WTC11 (cell line): ENCODE measurements at regions not wholly inside any gene's neighbourhood (a gene's known extent, or its start where the extent isn't known, plus 50 kb on each side); places are given as distances from the start of the nearest gene placed in this dataset.

ENCODE experiments used
- ATAC-seq: fragments of 200-7000 bp; cut with Tn5 transposase; 2 replicates; pipeline ENCODE4 v1.10.0; 2021; ENCODE audit warnings: mild to moderate bottlenecking, moderate library complexity
- CTCF ChIA-PET: fragments of 300-600 bp; sonication (Branson Sonifier 250); formaldehyde crosslinking; loops from one replicate; lab custom pipeline; 2021; ENCODE audit warnings: antibody characterized with exemption; lab: Charles Lee
- POLR2A ChIA-PET: fragments of 350-600 bp; sonication (Branson Sonifier 250); formaldehyde crosslinking; loops from one replicate; lab custom pipeline; 2021; ENCODE audit warnings: antibody characterized with exemption; lab: Charles Lee
- DNase-seq: peaks from one replicate; pipeline ENCODE4 v3.0.0; 2021; ENCODE audit warnings: low spot score
- H3K27ac Mint-ChIP-seq: 2 replicates; pipeline ENCODE4 v1.8.0; 2021; ENCODE audit warnings: mixed read lengths
- H3K27me3 Mint-ChIP-seq: 2 replicates; pipeline ENCODE4 v1.8.0; 2021; ENCODE audit warnings: low read depth, mild to moderate bottlenecking, moderate library complexity, mixed read lengths
- H3K36me3 Mint-ChIP-seq: 2 replicates; pipeline ENCODE4 v1.8.0; 2021; ENCODE audit warnings: mixed read lengths
- H3K4me1 Mint-ChIP-seq: 2 replicates; pipeline ENCODE4 v1.8.0; 2022; ENCODE audit warnings: mixed read lengths
- H3K4me3 Mint-ChIP-seq: 2 replicates; pipeline ENCODE4 v1.8.0; 2021; ENCODE audit warnings: mild to moderate bottlenecking, moderate library complexity, mixed read lengths
- H3K9me3 Mint-ChIP-seq: 2 replicates; pipeline ENCODE4 v1.8.0; 2021; ENCODE audit warnings: mixed read lengths
- CREM ChIP-seq: sonication (generic); formaldehyde crosslinking; IDR thresholded peaks from 2 replicates; pipeline ENCODE4 v1.8.1; 2022; ENCODE audit warnings: mild to moderate bottlenecking, missing genetic modification reagents, moderate library complexity
- JUN ChIP-seq: sonication (generic); formaldehyde crosslinking; IDR thresholded peaks from 2 replicates; pipeline ENCODE4 v1.8.0; 2023; ENCODE audit warnings: mild to moderate bottlenecking, missing genetic modification reagents
- MYBL2 ChIP-seq: sonication (generic); formaldehyde crosslinking; IDR thresholded peaks from 2 replicates; pipeline ENCODE4 v1.8.1; 2023; ENCODE audit warnings: mild to moderate bottlenecking, moderate library complexity, missing genetic modification reagents
- OVOL2 ChIP-seq: fragments of 250-450 bp; sonication (Bioruptor Pico); IDR thresholded peaks from 2 replicates; pipeline ENCODE4 v1.9.0; 2021; ENCODE audit warnings: mild to moderate bottlenecking, borderline replicate concordance
- PRRX2 ChIP-seq: fragments of 250-450 bp; sonication (Bioruptor Pico); IDR thresholded peaks from 2 replicates; pipeline ENCODE4 v1.8.0; 2021; ENCODE audit warnings: mild to moderate bottlenecking
- ZNF121 ChIP-seq: sonication (generic); formaldehyde crosslinking; IDR thresholded peaks from 2 replicates; pipeline ENCODE4 v1.8.0; 2023; ENCODE audit warnings: missing genetic modification reagents
- ZNF317 ChIP-seq: sonication (generic); formaldehyde crosslinking; IDR thresholded peaks from 2 replicates; pipeline ENCODE4 v1.8.1; 2023; ENCODE audit warnings: low read depth, mild to moderate bottlenecking, moderate library complexity, missing genetic modification reagents, borderline replicate concordance
- ZNF396 ChIP-seq: fragments of 250-450 bp; sonication (Bioruptor Pico); IDR thresholded peaks from 2 replicates; pipeline ENCODE4 v1.8.0; 2021; ENCODE audit warnings: mild to moderate bottlenecking, moderate library complexity, borderline replicate concordance
- ZNF423 ChIP-seq: fragments of 250-450 bp; sonication (Bioruptor Pico); IDR thresholded peaks from 2 replicates; pipeline ENCODE4 v2.1.2; 2022; ENCODE audit warnings: mild to moderate bottlenecking, moderate library complexity
- TF ChIP-seq, protein P1 (sequence below): sonication (generic); formaldehyde crosslinking; IDR thresholded peaks from 2 replicates; pipeline ENCODE4 v1.8.0; 2023; ENCODE audit warnings: missing genetic modification reagents, mild to moderate bottlenecking, borderline replicate concordance
- TF ChIP-seq, protein P2 (sequence below): sonication (generic); formaldehyde crosslinking; conservative IDR thresholded peaks from 2 replicates; pipeline ENCODE4 v1.8.1; 2022; ENCODE audit warnings: mild to moderate bottlenecking, missing genetic modification reagents
- TF ChIP-seq, protein P3 (sequence below): fragments of 250-450 bp; sonication (Bioruptor Pico); IDR thresholded peaks from 2 replicates; pipeline ENCODE4 v1.8.0; 2021; ENCODE audit warnings: mild to moderate bottlenecking
- TF ChIP-seq, protein P4 (sequence below): sonication (generic); formaldehyde crosslinking; conservative IDR thresholded peaks from 2 replicates; pipeline ENCODE4 v1.8.1; 2023; ENCODE audit warnings: mild to moderate bottlenecking, low read depth, missing genetic modification reagents, moderate library complexity
- TF ChIP-seq, protein P5 (sequence below): fragments of 250-450 bp; sonication (Bioruptor Pico); IDR thresholded peaks from 2 replicates; pipeline ENCODE4 v2.1.2; 2022; ENCODE audit warnings: mild to moderate bottlenecking, moderate library complexity
- TF ChIP-seq, protein P6 (sequence below): sonication (generic); formaldehyde crosslinking; IDR thresholded peaks from 2 replicates; pipeline ENCODE4 v1.8.1; 2023; ENCODE audit warnings: mild to moderate bottlenecking, missing genetic modification reagents, moderate library complexity
- TF ChIP-seq, protein P7 (sequence below): sonication (generic); formaldehyde crosslinking; IDR thresholded peaks from 2 replicates; pipeline ENCODE4 v1.8.1; 2023; ENCODE audit warnings: mild to moderate bottlenecking, missing genetic modification reagents

- Mint-ChIP-seq H3K27me3 (no peaks in the 10 kb centered on the region), H3K9me3 (peaks cover 32% of the 10 kb centered on the region), H3K4me3 (no peak overlapping the region), H3K36me3 (peaks cover 13% of the 10 kb centered on the region), H3K4me1 (peaks cover 26% of the 10 kb centered on the region), H3K27ac (no peak overlapping the region)
- no peak for ATAC-seq
- ChIA-PET POLR2A (no interaction called here), CTCF (no interaction called here)
- no peak for DNase-seq
- TF ChIP-seq, protein P1, sequence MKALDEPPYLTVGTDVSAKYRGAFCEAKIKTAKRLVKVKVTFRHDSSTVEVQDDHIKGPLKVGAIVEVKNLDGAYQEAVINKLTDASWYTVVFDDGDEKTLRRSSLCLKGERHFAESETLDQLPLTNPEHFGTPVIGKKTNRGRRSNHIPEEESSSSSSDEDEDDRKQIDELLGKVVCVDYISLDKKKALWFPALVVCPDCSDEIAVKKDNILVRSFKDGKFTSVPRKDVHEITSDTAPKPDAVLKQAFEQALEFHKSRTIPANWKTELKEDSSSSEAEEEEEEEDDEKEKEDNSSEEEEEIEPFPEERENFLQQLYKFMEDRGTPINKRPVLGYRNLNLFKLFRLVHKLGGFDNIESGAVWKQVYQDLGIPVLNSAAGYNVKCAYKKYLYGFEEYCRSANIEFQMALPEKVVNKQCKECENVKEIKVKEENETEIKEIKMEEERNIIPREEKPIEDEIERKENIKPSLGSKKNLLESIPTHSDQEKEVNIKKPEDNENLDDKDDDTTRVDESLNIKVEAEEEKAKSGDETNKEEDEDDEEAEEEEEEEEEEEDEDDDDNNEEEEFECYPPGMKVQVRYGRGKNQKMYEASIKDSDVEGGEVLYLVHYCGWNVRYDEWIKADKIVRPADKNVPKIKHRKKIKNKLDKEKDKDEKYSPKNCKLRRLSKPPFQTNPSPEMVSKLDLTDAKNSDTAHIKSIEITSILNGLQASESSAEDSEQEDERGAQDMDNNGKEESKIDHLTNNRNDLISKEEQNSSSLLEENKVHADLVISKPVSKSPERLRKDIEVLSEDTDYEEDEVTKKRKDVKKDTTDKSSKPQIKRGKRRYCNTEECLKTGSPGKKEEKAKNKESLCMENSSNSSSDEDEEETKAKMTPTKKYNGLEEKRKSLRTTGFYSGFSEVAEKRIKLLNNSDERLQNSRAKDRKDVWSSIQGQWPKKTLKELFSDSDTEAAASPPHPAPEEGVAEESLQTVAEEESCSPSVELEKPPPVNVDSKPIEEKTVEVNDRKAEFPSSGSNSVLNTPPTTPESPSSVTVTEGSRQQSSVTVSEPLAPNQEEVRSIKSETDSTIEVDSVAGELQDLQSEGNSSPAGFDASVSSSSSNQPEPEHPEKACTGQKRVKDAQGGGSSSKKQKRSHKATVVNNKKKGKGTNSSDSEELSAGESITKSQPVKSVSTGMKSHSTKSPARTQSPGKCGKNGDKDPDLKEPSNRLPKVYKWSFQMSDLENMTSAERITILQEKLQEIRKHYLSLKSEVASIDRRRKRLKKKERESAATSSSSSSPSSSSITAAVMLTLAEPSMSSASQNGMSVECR (CRISPR knock-in tag) = no peak
- TF ChIP-seq, protein P2, sequence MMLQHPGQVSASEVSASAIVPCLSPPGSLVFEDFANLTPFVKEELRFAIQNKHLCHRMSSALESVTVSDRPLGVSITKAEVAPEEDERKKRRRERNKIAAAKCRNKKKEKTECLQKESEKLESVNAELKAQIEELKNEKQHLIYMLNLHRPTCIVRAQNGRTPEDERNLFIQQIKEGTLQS (CRISPR knock-in tag) = no peak
- TF ChIP-seq ZNF121 (CRISPR knock-in tag) (no peak), ZNF396 (CRISPR knock-in tag) (no peak), ZNF317 (CRISPR knock-in tag) (no peak), MYBL2 (CRISPR knock-in tag) (no peak)
- TF ChIP-seq, protein P3, sequence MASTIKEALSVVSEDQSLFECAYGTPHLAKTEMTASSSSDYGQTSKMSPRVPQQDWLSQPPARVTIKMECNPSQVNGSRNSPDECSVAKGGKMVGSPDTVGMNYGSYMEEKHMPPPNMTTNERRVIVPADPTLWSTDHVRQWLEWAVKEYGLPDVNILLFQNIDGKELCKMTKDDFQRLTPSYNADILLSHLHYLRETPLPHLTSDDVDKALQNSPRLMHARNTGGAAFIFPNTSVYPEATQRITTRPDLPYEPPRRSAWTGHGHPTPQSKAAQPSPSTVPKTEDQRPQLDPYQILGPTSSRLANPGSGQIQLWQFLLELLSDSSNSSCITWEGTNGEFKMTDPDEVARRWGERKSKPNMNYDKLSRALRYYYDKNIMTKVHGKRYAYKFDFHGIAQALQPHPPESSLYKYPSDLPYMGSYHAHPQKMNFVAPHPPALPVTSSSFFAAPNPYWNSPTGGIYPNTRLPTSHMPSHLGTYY = no peak
Measured at GRCh38 chr12:131330106-131330815, 376.6 kb downstream of the ADGRD1 start.

- Mint-ChIP-seq H3K36me3 (peaks cover 9% of the 10 kb centered on the region), H3K27me3 (no peaks in the 10 kb centered on the region), H3K4me3 (no peak overlapping the region), H3K27ac (no peak overlapping the region), H3K9me3 (peaks cover 27% of the 10 kb centered on the region), H3K4me1 (peaks cover 36% of the 10 kb centered on the region)
- CTCF ChIA-PET = no interaction called here
- DNase-seq = no peak
- POLR2A ChIA-PET = no interaction called here
- no peak for ATAC-seq
- TF ChIP-seq, protein P4, sequence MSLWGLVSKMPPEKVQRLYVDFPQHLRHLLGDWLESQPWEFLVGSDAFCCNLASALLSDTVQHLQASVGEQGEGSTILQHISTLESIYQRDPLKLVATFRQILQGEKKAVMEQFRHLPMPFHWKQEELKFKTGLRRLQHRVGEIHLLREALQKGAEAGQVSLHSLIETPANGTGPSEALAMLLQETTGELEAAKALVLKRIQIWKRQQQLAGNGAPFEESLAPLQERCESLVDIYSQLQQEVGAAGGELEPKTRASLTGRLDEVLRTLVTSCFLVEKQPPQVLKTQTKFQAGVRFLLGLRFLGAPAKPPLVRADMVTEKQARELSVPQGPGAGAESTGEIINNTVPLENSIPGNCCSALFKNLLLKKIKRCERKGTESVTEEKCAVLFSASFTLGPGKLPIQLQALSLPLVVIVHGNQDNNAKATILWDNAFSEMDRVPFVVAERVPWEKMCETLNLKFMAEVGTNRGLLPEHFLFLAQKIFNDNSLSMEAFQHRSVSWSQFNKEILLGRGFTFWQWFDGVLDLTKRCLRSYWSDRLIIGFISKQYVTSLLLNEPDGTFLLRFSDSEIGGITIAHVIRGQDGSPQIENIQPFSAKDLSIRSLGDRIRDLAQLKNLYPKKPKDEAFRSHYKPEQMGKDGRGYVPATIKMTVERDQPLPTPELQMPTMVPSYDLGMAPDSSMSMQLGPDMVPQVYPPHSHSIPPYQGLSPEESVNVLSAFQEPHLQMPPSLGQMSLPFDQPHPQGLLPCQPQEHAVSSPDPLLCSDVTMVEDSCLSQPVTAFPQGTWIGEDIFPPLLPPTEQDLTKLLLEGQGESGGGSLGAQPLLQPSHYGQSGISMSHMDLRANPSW (CRISPR knock-in tag) = no peak
- TF ChIP-seq PRRX2 (CRISPR knock-in tag) (no peak), OVOL2 (CRISPR knock-in tag) (no peak), ZNF423 (no peak), JUN (CRISPR knock-in tag) (no peak), CREM (CRISPR knock-in tag) (no peak)
- TF ChIP-seq, protein P5, sequence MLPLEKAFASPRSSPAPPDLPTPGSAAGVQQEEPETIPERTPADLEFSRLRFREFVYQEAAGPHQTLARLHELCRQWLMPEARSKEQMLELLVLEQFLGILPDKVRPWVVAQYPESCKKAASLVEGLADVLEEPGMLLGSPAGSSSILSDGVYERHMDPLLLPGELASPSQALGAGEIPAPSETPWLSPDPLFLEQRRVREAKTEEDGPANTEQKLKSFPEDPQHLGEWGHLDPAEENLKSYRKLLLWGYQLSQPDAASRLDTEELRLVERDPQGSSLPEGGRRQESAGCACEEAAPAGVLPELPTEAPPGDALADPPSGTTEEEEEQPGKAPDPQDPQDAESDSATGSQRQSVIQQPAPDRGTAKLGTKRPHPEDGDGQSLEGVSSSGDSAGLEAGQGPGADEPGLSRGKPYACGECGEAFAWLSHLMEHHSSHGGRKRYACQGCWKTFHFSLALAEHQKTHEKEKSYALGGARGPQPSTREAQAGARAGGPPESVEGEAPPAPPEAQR = no peak
- TF ChIP-seq, protein P6, sequence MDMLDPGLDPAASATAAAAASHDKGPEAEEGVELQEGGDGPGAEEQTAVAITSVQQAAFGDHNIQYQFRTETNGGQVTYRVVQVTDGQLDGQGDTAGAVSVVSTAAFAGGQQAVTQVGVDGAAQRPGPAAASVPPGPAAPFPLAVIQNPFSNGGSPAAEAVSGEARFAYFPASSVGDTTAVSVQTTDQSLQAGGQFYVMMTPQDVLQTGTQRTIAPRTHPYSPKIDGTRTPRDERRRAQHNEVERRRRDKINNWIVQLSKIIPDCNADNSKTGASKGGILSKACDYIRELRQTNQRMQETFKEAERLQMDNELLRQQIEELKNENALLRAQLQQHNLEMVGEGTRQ (CRISPR knock-in tag) = no peak
- TF ChIP-seq, protein P7, sequence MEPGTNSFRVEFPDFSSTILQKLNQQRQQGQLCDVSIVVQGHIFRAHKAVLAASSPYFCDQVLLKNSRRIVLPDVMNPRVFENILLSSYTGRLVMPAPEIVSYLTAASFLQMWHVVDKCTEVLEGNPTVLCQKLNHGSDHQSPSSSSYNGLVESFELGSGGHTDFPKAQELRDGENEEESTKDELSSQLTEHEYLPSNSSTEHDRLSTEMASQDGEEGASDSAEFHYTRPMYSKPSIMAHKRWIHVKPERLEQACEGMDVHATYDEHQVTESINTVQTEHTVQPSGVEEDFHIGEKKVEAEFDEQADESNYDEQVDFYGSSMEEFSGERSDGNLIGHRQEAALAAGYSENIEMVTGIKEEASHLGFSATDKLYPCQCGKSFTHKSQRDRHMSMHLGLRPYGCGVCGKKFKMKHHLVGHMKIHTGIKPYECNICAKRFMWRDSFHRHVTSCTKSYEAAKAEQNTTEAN = no peak
- TF ChIP-seq, protein P1 (CRISPR knock-in tag) = no peak
Measured at GRCh38 chr12:131331148-131331750, 377.5 kb downstream of the ADGRD1 start.
